Anterior cingulate cortex (tissue), 58 donors: ENCODE measurements at regions not wholly inside any gene's neighbourhood (a gene's known extent, or its start where the extent isn't known, plus 50 kb on each side); places are given as distances from the start of the nearest gene placed in this dataset.
"Not testable (repeated sequence)": the region's sequence is repeated elsewhere in the genome, so short reads cannot be mapped to it uniquely, and the experiment has no call there.

Experiments
- DNase-seq, 58 donors: peaks; one replicate each; lab custom pipeline; 2025; lab: John Stamatoyannopoulos, UW

GRCh38 chr9:75197561-75197960, 109.2 kb downstream of the OSTF1 start:
- peak in 2 of 58 donors; percentile 4 to 32 for DNase-seq

GRCh38 chr9:75198436-75198835, 110.1 kb downstream of the OSTF1 start:
- no peak for DNase-seq

GRCh38 chr9:75200892-75201470, 112.7 kb downstream of the OSTF1 start:
- peak in 1 of 58 donors; percentile 8 for DNase-seq

- no peak for DNase-seq
These were observed 113.3 kb downstream of the OSTF1 start for GRCh38 chr9:75201480-75202209.

GRCh38 chr9:75207997-75208396, 119.7 kb downstream of the OSTF1 start:
- DNase-seq: not testable (repeated sequence)

GRCh38 chr9:75210215-75210614, 121.9 kb downstream of the OSTF1 start:
- no peak for DNase-seq

- DNase-seq: no peak
These were observed 125.5 kb downstream of the OSTF1 start for GRCh38 chr9:75213765-75214164.

- no peak for DNase-seq
These were observed 138.3 kb downstream of the OSTF1 start for GRCh38 chr9:75226403-75227139.

- no peak for DNase-seq
These were observed 140.6 kb downstream of the OSTF1 start for GRCh38 chr9:75228893-75229292.

GRCh38 chr9:75229605-75230332, 141.5 kb downstream of the OSTF1 start:
- DNase-seq: no peak

- DNase-seq: no peak
These were observed 142.2 kb downstream of the OSTF1 start for GRCh38 chr9:75230469-75230868.

- no peak for DNase-seq
These were observed 142.9 kb downstream of the OSTF1 start for GRCh38 chr9:75231167-75231566.

GRCh38 chr9:75233011-75233410, 144.7 kb downstream of the OSTF1 start:
- no peak for DNase-seq

- no peak for DNase-seq
These were observed 147.3 kb downstream of the OSTF1 start for GRCh38 chr9:75235632-75236031.

GRCh38 chr9:75238311-75238976, 150.1 kb downstream of the OSTF1 start:
- peak in 13 of 58 donors; percentile 1 to 46 (median 7) for DNase-seq

GRCh38 chr9:75239176-75239575, 150.9 kb downstream of the OSTF1 start:
- no peak for DNase-seq

- no peak for DNase-seq
These were observed 154.1 kb downstream of the OSTF1 start for GRCh38 chr9:75242426-75242825.

GRCh38 chr9:75246949-75247348, 158.6 kb downstream of the OSTF1 start:
- no peak for DNase-seq

- peak in 28 of 58 donors; percentile 0 to 53 (median 6) for DNase-seq
These were observed 177.2 kb downstream of the OSTF1 start for GRCh38 chr9:75265525-75265972.

- no peak for DNase-seq
These were observed 180.9 kb downstream of the OSTF1 start for GRCh38 chr9:75269197-75269596.
